Tibial nerve (tissue), 4 donors: ENCODE measurements at regions not wholly inside any gene's neighbourhood (a gene's known extent, or its start where the extent isn't known, plus 50 kb on each side); places are given as distances from the start of the nearest gene placed in this dataset.

ENCODE experiments used
- DNase-seq, 2 donors: peaks; one replicate each; pipeline ENCODE4 v3.0.0-alpha.2; 2019; ENCODE audit warnings: low spot score in 2 of 2
- H3K27ac ChIP-seq, 4 donors: fragments of 200-600 bp; sonication (generic) in 3 of 4; one replicate each; pipeline ENCODE4 v1.5.1; 2017 to 2019; ENCODE audit warnings: mild to moderate bottlenecking in 1 of 4
- H3K27me3 ChIP-seq, 2 donors: fragments of 200-600 bp; sonication (generic) in 1 of 2; one replicate each; pipeline versions ENCODE4 v1.5.1 to v1.6.0; 2017 to 2019
- H3K36me3 ChIP-seq, 3 donors: fragments of 200-600 bp; sonication (generic); one replicate each; pipeline ENCODE4 v1.5.1; 2018 to 2019
- H3K4me1 ChIP-seq, 4 donors: fragments of 200-600 bp; sonication (generic) in 3 of 4; one replicate each; pipeline ENCODE4 v1.5.1; 2017 to 2019
- H3K4me3 ChIP-seq, 4 donors: fragments of 200-600 bp; sonication (generic) in 3 of 4; one replicate each; pipeline ENCODE4 v1.5.1; 2017 to 2019; ENCODE audit warnings: mild to moderate bottlenecking in 1 of 4, moderate library complexity in 1 of 4
- H3K9me3 ChIP-seq, 4 donors: fragments of 200-600 bp; sonication (generic) in 3 of 4; one replicate each; pipeline ENCODE4 v1.5.1; 2017 to 2019
- CTCF ChIP-seq, 5 experiments: fragments of 200-600 bp in 3 of 5; fragments of 450-650 bp in 2 of 5; sonication (generic) in 3 of 5; IDR thresholded peaks; one replicate each; pipeline ENCODE4 v1.5.1; 2016 to 2019; ENCODE audit warnings: antibody characterized with exemption in 5 of 5, mild to moderate bottlenecking in 3 of 5, moderate library complexity in 2 of 5
- EP300 ChIP-seq, 2 donors: sonication (generic); formaldehyde crosslinking; IDR thresholded peaks; one replicate each; pipeline ENCODE4 v1.6.1; 2017; ENCODE audit warnings: antibody characterized with exemption in 2 of 2, mild to moderate bottlenecking in 1 of 2
- POLR2A ChIP-seq, 2 donors: fragments of 450-650 bp; IDR thresholded peaks; one replicate each; pipeline ENCODE4 v1.6.1; 2017; ENCODE audit warnings: antibody characterized with exemption in 2 of 2, mild to moderate bottlenecking in 2 of 2, moderate library complexity in 2 of 2
- WGBS, 2 donors: methylation state at CpG; one replicate each; pipeline ENCODE4 v1.1.5; 2018; 5-methylcytosine and 5-hydroxymethylcytosine counted together

DNA sequence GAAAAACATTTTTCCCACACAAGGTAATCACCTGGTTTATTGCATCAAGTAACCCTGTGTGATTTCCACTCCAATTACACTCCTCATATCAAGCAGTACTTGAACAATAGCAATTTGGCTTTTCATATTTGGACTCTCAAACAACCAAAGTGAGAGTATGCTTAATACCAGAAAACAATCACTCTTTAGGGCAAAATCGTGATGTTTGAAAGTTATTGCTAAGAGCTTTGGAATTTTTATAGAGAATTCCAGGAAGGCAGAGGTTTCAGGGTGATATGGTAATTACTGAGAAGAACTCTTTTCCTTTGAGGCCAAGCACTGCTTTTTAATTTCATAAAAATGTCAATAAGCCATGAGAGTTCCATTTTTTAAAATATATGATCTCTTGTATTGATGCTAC, 779.5 kb upstream of the LRRTM1 start:
- Histone ChIP-seq H3K9me3 (peaks cover 0 to 6% (median 0%) of the 10 kb centered on the region in 4 donors), H3K27me3 (no peaks in the 10 kb centered on the region), H3K4me1 (no peaks in the 10 kb centered on the region), H3K36me3 (no peaks in the 10 kb centered on the region), H3K4me3 (no peak overlapping the region), H3K27ac (no peak overlapping the region)
- no peak for DNase-seq
- TF ChIP-seq POLR2A (IDR thresholded peaks at IDR 0.05) (no peak), EP300 (IDR thresholded peaks at IDR 0.05) (no peak), CTCF (IDR thresholded peaks at IDR 0.05) (no peak)
- 7 to 10% methylated on average over 1 of the region's 1 CpG for WGBS, 2 donors

GRCh38 chr2:81078631-81079030, 774.1 kb upstream of the LRRTM1 start:
- peaks cover 0 to 6% (median 0%) of the 10 kb centered on the region in 4 donors for H3K9me3 ChIP-seq
- H3K4me1 ChIP-seq, result no peaks in the 10 kb centered on the region
- no peak for DNase-seq
- WGBS, 2 donors, result 83 to 86% methylated on average over 2 of the region's 2 CpGs
- no peak for TF ChIP-seq EP300 (IDR thresholded peaks at IDR 0.05)
- TF ChIP-seq POLR2A (IDR thresholded peaks at IDR 0.05), result no peak
- TF ChIP-seq CTCF (IDR thresholded peaks at IDR 0.05), result no peak
- no peak overlapping the region for H3K27ac ChIP-seq
- H3K4me3 ChIP-seq, result no peak overlapping the region
- H3K36me3 ChIP-seq, result no peaks in the 10 kb centered on the region
- no peaks in the 10 kb centered on the region for H3K27me3 ChIP-seq

- no peak overlapping the region for H3K27ac ChIP-seq
- TF ChIP-seq CTCF (IDR thresholded peaks at IDR 0.05), result no peak
- TF ChIP-seq POLR2A (IDR thresholded peaks at IDR 0.05), result no peak
- no peak for TF ChIP-seq EP300 (IDR thresholded peaks at IDR 0.05)
- H3K36me3 ChIP-seq, result no peaks in the 10 kb centered on the region
- no peaks in the 10 kb centered on the region for H3K27me3 ChIP-seq
- WGBS, 2 donors, result 76 to 79% methylated on average over 4 of the region's 4 CpGs
- H3K9me3 ChIP-seq, result peaks cover 0 to 6% (median 0%) of the 10 kb centered on the region in 4 donors
- H3K4me1 ChIP-seq, result no peaks in the 10 kb centered on the region
- H3K4me3 ChIP-seq, result no peak overlapping the region
- no peak for DNase-seq
These were observed 773.5 kb upstream of the LRRTM1 start for GRCh38 chr2:81078102-81078501.

DNA sequence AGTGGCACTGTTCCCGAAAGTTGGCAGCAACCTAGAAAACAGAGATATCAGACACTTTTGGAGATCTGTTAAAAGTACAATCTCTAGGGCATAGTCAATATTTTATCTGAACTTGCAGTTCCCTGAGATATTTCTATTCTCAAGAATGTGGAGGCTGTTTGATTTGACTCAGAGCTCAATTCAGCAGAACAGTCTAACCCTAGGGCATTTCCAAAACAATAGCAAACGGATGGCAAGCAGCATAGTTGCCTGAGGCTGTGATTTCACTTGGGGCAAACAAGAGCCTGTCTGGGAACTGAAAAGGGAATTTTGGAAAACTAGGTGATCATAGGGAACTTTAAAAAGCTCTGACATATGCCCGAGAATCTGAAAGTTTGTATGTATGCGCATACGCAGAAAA, 772.8 kb upstream of the LRRTM1 start:
- Histone ChIP-seq H3K27ac (no peak overlapping the region), H3K4me3 (no peak overlapping the region), H3K4me1 (no peaks in the 10 kb centered on the region), H3K9me3 (peaks cover 0 to 6% (median 0%) of the 10 kb centered on the region in 4 donors), H3K27me3 (no peaks in the 10 kb centered on the region), H3K36me3 (no peaks in the 10 kb centered on the region)
- 65 to 66% methylated on average over 5 of the region's 5 CpGs for WGBS, 2 donors
- TF ChIP-seq EP300 (IDR thresholded peaks at IDR 0.05), result no peak
- TF ChIP-seq POLR2A (IDR thresholded peaks at IDR 0.05), result no peak
- TF ChIP-seq CTCF (IDR thresholded peaks at IDR 0.05), result no peak
- DNase-seq, result no peak

DNA sequence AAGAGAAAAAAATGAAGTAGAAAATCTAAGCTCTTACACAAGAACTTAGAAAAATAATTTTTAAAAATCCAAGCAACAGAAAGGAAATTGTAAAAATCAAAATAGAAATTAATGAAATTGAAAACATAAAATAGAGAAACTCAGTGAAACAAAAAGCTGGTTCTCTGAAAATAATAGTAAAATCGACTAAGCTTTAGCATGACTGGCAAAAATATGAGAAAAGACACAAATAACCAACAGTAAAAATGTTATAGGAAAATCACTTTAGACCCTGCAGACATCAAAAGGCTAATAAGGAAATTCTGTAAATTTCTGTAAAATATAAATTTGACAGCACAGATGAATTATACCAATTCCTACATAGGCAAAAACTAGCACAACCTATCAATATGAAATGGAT, 768.9 kb upstream of the LRRTM1 start:
- H3K9me3 ChIP-seq, result no peaks in the 10 kb centered on the region
- WGBS, 2 donors, result 74 to 87% methylated on average over 1 of the region's 1 CpG
- no peak for TF ChIP-seq EP300 (IDR thresholded peaks at IDR 0.05)
- no peak for TF ChIP-seq POLR2A (IDR thresholded peaks at IDR 0.05)
- no peak for TF ChIP-seq CTCF (IDR thresholded peaks at IDR 0.05)
- no peaks in the 10 kb centered on the region for H3K36me3 ChIP-seq
- no peak overlapping the region for H3K27ac ChIP-seq
- H3K4me1 ChIP-seq, result no peaks in the 10 kb centered on the region
- H3K27me3 ChIP-seq, result no peaks in the 10 kb centered on the region
- DNase-seq, result no peak
- no peak overlapping the region for H3K4me3 ChIP-seq
